ENCODE measurements at regions not wholly inside any gene's neighbourhood (a gene's known extent, or its start where the extent isn't known, plus 50 kb on each side); places are given as distances from the start of the nearest gene placed in this dataset.

DNA sequence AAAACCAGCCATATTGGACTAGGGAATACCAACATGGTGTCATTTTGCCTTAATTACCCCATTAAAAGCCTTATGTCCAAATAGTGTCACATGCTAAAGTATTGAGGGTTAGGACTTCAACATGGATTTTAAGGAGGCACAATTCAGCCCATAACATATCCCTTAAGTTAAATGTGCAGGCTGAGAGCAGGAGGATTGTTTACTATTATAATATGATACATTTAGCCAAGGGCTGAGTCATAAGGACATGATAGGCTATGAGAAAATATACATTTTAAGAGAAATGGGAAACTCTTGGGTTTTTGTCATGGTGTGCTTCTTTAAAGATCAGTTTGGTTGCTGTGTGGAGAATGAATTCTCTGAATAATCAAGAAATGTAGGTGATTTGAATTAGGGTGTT lies 136.8 kb downstream of the RDH14 start:
- DNase-seq (ENCODE audit: low read depth in 1 of 2, low spot score in 2 of 2) (no peak), FAIRE-seq (no peak)
- Histone ChIP-seq H4K91ac (replicated peaks; ENCODE audit: insufficient read length, low read length) (no peak overlapping the region), H2BK15ac (ENCODE audit: low read length) (no peak overlapping the region), H2BK5ac (ENCODE audit: low read depth, low read length) (no peak overlapping the region), H3K23ac (ENCODE audit: insufficient read length) (no peak overlapping the region), H3K4me3 (ENCODE audit: extremely low read depth in 1 of 4, insufficient read depth in 2 of 4, low read depth in 3 of 4, low read length in 4 of 4) (no peak overlapping the region), H3K79me1 (ENCODE audit: low read depth, low read length) (no peaks in the 10 kb centered on the region), H3K14ac (ENCODE audit: insufficient read length) (no peak overlapping the region), H3K56ac (replicated peaks; ENCODE audit: insufficient read length, low read depth, low read length) (no peak overlapping the region), H2AK5ac (ENCODE audit: low read depth, low read length) (no peak overlapping the region), H3K27ac (ENCODE audit: low read depth, low read length) (no peak overlapping the region), H3K36me3 (ENCODE audit: control insufficient read depth in 2 of 4, insufficient read depth in 4 of 4, low read length in 3 of 4) (no peaks in the 10 kb centered on the region), H4K5ac (ENCODE audit: insufficient read length, low read depth, low read length) (no peak overlapping the region), H3K9ac (replicated peaks in 1 of 4; ENCODE audit: extremely low read depth in 1 of 4, low read depth in 3 of 4, low read length in 3 of 4) (no peak overlapping the region), H3K4me1 (replicated peaks in 1 of 4; ENCODE audit: control insufficient read depth in 3 of 4, insufficient read depth in 4 of 4, low read length in 3 of 4) (no peaks in the 10 kb centered on the region), H2AFZ (ENCODE audit: low read length) (no peak overlapping the region), H4K8ac (ENCODE audit: extremely low read depth, insufficient read depth, low read length) (no peak overlapping the region), H3K4me2 (ENCODE audit: insufficient read depth in 1 of 2, low read depth in 2 of 2, low read length in 2 of 2) (no peak overlapping the region), H3K9me3 (ENCODE audit: insufficient read depth in 2 of 2, low read depth in 1 of 2, low read length in 1 of 2) (no peaks in the 10 kb centered on the region), H2BK120ac (replicated peaks; ENCODE audit: low read depth, low read length) (no peak overlapping the region), H3K4ac (replicated peaks; ENCODE audit: insufficient read length, low read depth, low read length) (no peak overlapping the region), H2BK12ac (ENCODE audit: low read depth, low read length) (no peak overlapping the region), H3K18ac (ENCODE audit: extremely low read depth, low read length) (no peak overlapping the region), H2BK20ac (ENCODE audit: low read length) (no peak overlapping the region), H4K20me1 (replicated peaks in 1 of 2; ENCODE audit: control insufficient read depth in 1 of 2, insufficient read depth in 2 of 2, low read length in 2 of 2) (no peaks in the 10 kb centered on the region), H3K27me3 (replicated peaks in 1 of 4; ENCODE audit: control insufficient read depth in 3 of 4, extremely low read depth in 1 of 4, insufficient read depth in 3 of 4, low read length in 3 of 4) (no peaks in the 10 kb centered on the region), H3K79me2 (ENCODE audit: control insufficient read depth in 1 of 2, insufficient read depth in 2 of 2, low read length in 2 of 2) (no peaks in the 10 kb centered on the region), H3K23me2 (ENCODE audit: low read depth, low read length) (no peaks in the 10 kb centered on the region)
- ChIA-PET POLR2A (ENCODE audit: partially characterized antibody) (no interaction called here), CTCF (ENCODE audit: partially characterized antibody) (interaction anchor here (1.9 to 2.6 kb wide), 2 partner anchors 19 to 36 kb away, joined by 11 to 13 read pairs; no protein-coding TSS in a partner anchor)
- TF ChIP-seq FOSL1 (IDR thresholded peaks at IDR 0.05; ENCODE audit: insufficient read depth, low read depth, low read length) (no peak), ZNF274 (IDR thresholded peaks at IDR 0.05; ENCODE audit: borderline replicate concordance, extremely low read depth, low read length) (no peak), MAX (IDR thresholded peaks at IDR 0.05) (no peak), JUND (IDR thresholded peaks at IDR 0.05; ENCODE audit: low read length) (no peak), CHD2 (IDR thresholded peaks at IDR 0.05; ENCODE audit: low read length) (no peak), KDM4A (IDR thresholded peaks at IDR 0.05; ENCODE audit: low read depth, low read length, severe bottlenecking) (no peak), NANOG (IDR thresholded peaks at IDR 0.05; ENCODE audit: insufficient read depth, low read depth, low read length, poor library complexity, severe bottlenecking) (no peak), RAD21 (IDR thresholded peaks at IDR 0.05 in 1 of 2, conservative IDR thresholded peaks at IDR 0.05 in 1 of 2; ENCODE audit: low read depth in 2 of 2, low read length in 2 of 2) (no peak), GTF2F1 (IDR thresholded peaks at IDR 0.05; ENCODE audit: borderline replicate concordance, low read depth, low read length) (no peak), YY1 (IDR thresholded peaks at IDR 0.05; ENCODE audit: low read depth, low read length) (no peak), EGR1 (IDR thresholded peaks at IDR 0.05; ENCODE audit: borderline replicate concordance, low read depth, low read length) (no peak), ATF2 (IDR thresholded peaks at IDR 0.05; ENCODE audit: low read length) (no peak)
- TF ChIP-seq, protein P1, sequence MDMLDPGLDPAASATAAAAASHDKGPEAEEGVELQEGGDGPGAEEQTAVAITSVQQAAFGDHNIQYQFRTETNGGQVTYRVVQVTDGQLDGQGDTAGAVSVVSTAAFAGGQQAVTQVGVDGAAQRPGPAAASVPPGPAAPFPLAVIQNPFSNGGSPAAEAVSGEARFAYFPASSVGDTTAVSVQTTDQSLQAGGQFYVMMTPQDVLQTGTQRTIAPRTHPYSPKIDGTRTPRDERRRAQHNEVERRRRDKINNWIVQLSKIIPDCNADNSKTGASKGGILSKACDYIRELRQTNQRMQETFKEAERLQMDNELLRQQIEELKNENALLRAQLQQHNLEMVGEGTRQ (IDR thresholded peaks at IDR 0.05; ENCODE audit: low read length): no peak
